Transverse colon (tissue), 4 donors: ENCODE measurements at regions not wholly inside any gene's neighbourhood (a gene's known extent, or its start where the extent isn't known, plus 50 kb on each side); places are given as distances from the start of the nearest gene placed in this dataset.

Source experiments
- DNase-seq: peaks from one replicate; pipeline ENCODE4 v3.0.0-alpha.2; 2019
- H3K27ac ChIP-seq, 4 donors: fragments of 200-600 bp; sonication (generic); 2 replicates each; pipeline ENCODE4 v1.5.1; 2016 to 2018; ENCODE audit warnings: inconsistent platforms in 4 of 4
- H3K27me3 ChIP-seq: fragments of 200-600 bp; sonication (generic); 2 replicates; pipeline ENCODE4 v1.5.1; 2017; ENCODE audit warnings: inconsistent platforms
- H3K36me3 ChIP-seq, 4 donors: fragments of 200-600 bp; sonication (generic); 2 replicates each; pipeline ENCODE4 v1.5.1; 2017 to 2019; ENCODE audit warnings: inconsistent platforms in 4 of 4
- H3K4me1 ChIP-seq, 4 donors: fragments of 200-600 bp; sonication (generic); 2 replicates each; pipeline ENCODE4 v1.5.1; 2017 to 2020; ENCODE audit warnings: inconsistent platforms in 4 of 4
- H3K4me3 ChIP-seq, 4 donors: fragments of 200-600 bp; sonication (generic); 1 replicate in 1 of 4; 2 replicates in 3 of 4; pipeline versions ENCODE4 v1.5.1 to v1.6.1; 2017 to 2019; ENCODE audit warnings: inconsistent platforms in 4 of 4
- H3K9me3 ChIP-seq, 2 donors: fragments of 200-600 bp; sonication (generic); 2 replicates each; pipeline ENCODE4 v1.5.1; 2017 to 2019; ENCODE audit warnings: inconsistent platforms in 2 of 2
- EP300 ChIP-seq: sonication (generic); formaldehyde crosslinking; IDR thresholded peaks from one replicate; pipeline ENCODE4 v1.6.1; 2017; ENCODE audit warnings: antibody characterized with exemption, low read depth
- POLR2A ChIP-seq: fragments of 450-650 bp; IDR thresholded peaks from one replicate; pipeline ENCODE4 v1.6.1; 2016; ENCODE audit warnings: antibody characterized with exemption, mild to moderate bottlenecking, moderate library complexity
- POLR2AphosphoS5 ChIP-seq, 3 donors: sonication (generic); formaldehyde crosslinking; IDR thresholded peaks; one replicate each; pipeline ENCODE4 v1.6.1; 2016; ENCODE audit warnings: antibody characterized with exemption in 3 of 3
- WGBS, 2 donors: methylation state at CpG; one replicate each; pipeline ENCODE4 v1.1.5; 2018; ENCODE audit warnings: low coverage in 1 of 2; 5-methylcytosine and 5-hydroxymethylcytosine counted together
- in situ Hi-C, 4 donors: fragments of 200-750 bp; cut with MboI; loops; one replicate each; pipeline versions ENCODE4 v1.15.0 to v1.15.1; 2017; ENCODE audit warnings: low sequenced_read_pairs in 3 of 4, low pct_ligation_motif_present in 1 of 4, low pct_unique_long_range_greater_than_20kb in 1 of 4
- intact Hi-C: fragments of 100-400 bp; cut with DNase I; formaldehyde crosslinking; loops from one replicate; pipeline ENCODE4 v1.15.1; 2023; ENCODE audit warnings: low total_unique reads
- TF ChIP-seq, protein P1 (sequence below), 5 experiments: fragments of 200-600 bp in 3 of 5; fragments of 450-650 bp in 2 of 5; sonication (generic) in 3 of 5; IDR thresholded peaks; 1 replicate in 2 of 5; 2 replicates in 3 of 5; pipeline ENCODE4 v1.5.1; 2016 to 2017; ENCODE audit warnings: antibody characterized with exemption in 5 of 5, inconsistent platforms in 3 of 5, mild to moderate bottlenecking in 2 of 5, moderate library complexity in 1 of 5

DNA sequence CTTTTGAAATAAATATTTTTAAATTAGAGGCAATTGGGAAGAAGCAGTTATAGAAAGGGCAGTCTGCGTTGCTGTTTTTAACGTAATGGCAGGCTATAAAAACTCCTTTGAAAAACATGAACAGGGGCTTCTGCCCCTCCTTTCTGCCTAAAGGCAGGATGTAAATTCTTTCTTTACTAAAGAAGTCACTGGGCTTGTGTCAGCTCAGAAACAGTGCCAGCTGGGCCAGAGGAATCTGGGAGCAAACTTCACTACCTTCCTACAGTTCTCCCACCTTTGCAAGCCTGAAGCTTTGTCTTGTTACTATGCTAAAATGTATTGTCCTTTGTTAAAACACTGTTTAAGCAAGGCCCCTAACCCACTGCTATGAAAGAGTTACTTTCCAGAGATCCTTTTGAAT, 1664.8 kb downstream of the RPA4 start:
- Histone ChIP-seq H3K4me3 (no peak overlapping the region), H3K36me3 (no peaks in the 10 kb centered on the region), H3K9me3 (no peaks in the 10 kb centered on the region), H3K4me1 (no peaks in the 10 kb centered on the region), H3K27me3 (no peaks in the 10 kb centered on the region), H3K27ac (no peak overlapping the region)
- in situ Hi-C loops (no loop called here), intact Hi-C loops (no loop called here)
- WGBS, 2 donors, result 41% methylated on average over 2 of the region's 2 CpGs; no CpG with 5 or more reads in 1 of the 2 donors
- TF ChIP-seq POLR2A, result no peak
- TF ChIP-seq POLR2AphosphoS5 (IDR thresholded peaks at IDR 0.05), result no peak
- TF ChIP-seq EP300, result no peak
- TF ChIP-seq, protein P1, sequence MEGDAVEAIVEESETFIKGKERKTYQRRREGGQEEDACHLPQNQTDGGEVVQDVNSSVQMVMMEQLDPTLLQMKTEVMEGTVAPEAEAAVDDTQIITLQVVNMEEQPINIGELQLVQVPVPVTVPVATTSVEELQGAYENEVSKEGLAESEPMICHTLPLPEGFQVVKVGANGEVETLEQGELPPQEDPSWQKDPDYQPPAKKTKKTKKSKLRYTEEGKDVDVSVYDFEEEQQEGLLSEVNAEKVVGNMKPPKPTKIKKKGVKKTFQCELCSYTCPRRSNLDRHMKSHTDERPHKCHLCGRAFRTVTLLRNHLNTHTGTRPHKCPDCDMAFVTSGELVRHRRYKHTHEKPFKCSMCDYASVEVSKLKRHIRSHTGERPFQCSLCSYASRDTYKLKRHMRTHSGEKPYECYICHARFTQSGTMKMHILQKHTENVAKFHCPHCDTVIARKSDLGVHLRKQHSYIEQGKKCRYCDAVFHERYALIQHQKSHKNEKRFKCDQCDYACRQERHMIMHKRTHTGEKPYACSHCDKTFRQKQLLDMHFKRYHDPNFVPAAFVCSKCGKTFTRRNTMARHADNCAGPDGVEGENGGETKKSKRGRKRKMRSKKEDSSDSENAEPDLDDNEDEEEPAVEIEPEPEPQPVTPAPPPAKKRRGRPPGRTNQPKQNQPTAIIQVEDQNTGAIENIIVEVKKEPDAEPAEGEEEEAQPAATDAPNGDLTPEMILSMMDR (IDR thresholded peaks at IDR 0.05), result no peak
- no peak for DNase-seq

DNA sequence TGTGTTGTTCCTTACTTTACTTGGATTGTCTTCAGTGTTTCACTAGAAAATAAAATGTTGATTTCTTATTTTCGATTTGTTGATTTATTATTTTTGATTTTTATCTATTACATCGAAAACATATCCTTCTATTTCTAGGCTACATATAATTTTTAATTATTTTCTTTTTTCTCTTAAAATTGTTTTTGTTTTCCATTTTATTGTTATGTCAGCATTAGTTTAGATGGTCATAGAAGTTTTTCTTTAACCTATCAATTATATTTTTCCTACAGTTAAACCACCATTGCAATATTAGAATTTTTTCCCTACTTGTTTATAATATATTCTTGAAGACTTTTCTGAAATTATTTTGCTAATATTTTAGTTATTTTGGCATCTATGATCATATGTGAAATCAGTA, 1685.1 kb downstream of the RPA4 start:
- TF ChIP-seq POLR2A (no peak), EP300 (no peak), POLR2AphosphoS5 (IDR thresholded peaks at IDR 0.05) (no peak)
- TF ChIP-seq, protein P1 (IDR thresholded peaks at IDR 0.05), result no peak
- in situ Hi-C loops, result no loop called here
- no peak for DNase-seq
- H3K4me1 ChIP-seq, result no peaks in the 10 kb centered on the region
- no peak overlapping the region for H3K4me3 ChIP-seq
- no peaks in the 10 kb centered on the region for H3K27me3 ChIP-seq
- 50 to 100% methylated on average over 2 of the region's 2 CpGs for WGBS, 2 donors
- H3K9me3 ChIP-seq, result no peaks in the 10 kb centered on the region
- intact Hi-C loops, result no loop called here
- H3K27ac ChIP-seq, result no peak overlapping the region
- H3K36me3 ChIP-seq, result no peaks in the 10 kb centered on the region

GRCh38 chrX:98605941-98606340, 1722.2 kb downstream of the RPA4 start:
- Histone ChIP-seq H3K27me3 (no peaks in the 10 kb centered on the region), H3K9me3 (no peaks in the 10 kb centered on the region), H3K4me1 (no peaks in the 10 kb centered on the region), H3K4me3 (no peak overlapping the region), H3K27ac (no peak overlapping the region), H3K36me3 (no peaks in the 10 kb centered on the region)
- in situ Hi-C loops (no loop called here), intact Hi-C loops (no loop called here)
- DNase-seq, result no peak
- TF ChIP-seq EP300 (no peak), POLR2A (no peak), POLR2AphosphoS5 (IDR thresholded peaks at IDR 0.05) (no peak)
- TF ChIP-seq, protein P1 (IDR thresholded peaks at IDR 0.05), result no peak
- WGBS, 2 donors, result 53 to 100% methylated on average over 1 of the region's 1 CpG

DNA sequence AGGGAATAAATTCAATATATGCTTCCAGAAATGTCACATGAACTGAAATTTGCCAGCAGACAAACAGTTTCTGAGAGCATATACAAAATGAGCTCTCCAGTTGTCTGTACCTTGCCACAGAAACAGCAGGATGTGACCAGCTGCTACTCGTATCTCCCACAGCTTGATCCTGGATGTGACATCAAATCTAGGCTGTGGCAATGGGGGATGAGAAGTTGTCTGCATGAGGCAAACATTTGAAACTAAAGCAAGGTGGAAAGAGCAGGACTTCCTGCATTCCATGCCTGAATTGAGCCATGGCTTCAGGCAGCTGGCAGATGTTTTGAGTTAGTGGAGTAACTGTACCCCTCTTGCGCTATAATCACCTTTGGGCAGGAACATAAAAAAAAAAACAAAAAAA, 1724.0 kb downstream of the RPA4 start:
- H3K4me3 ChIP-seq, result no peak overlapping the region
- TF ChIP-seq EP300 (no peak), POLR2A (no peak), POLR2AphosphoS5 (IDR thresholded peaks at IDR 0.05) (no peak)
- TF ChIP-seq, protein P1 (IDR thresholded peaks at IDR 0.05), result no peak
- intact Hi-C loops, result no loop called here
- no peaks in the 10 kb centered on the region for H3K27me3 ChIP-seq
- 65% methylated on average over 2 of the region's 2 CpGs; no CpG with 5 or more reads in 1 of the 2 donors for WGBS, 2 donors
- H3K4me1 ChIP-seq, result no peaks in the 10 kb centered on the region
- in situ Hi-C loops, result no loop called here
- no peaks in the 10 kb centered on the region for H3K36me3 ChIP-seq
- no peak for DNase-seq
- no peak overlapping the region for H3K27ac ChIP-seq
- no peaks in the 10 kb centered on the region for H3K9me3 ChIP-seq
